ENCODE measurements at regions not wholly inside any gene's neighbourhood (a gene's known extent, or its start where the extent isn't known, plus 50 kb on each side); places are given as distances from the start of the nearest gene placed in this dataset.

- Mint-ChIP-seq H3K27me3 (no peaks in the 10 kb centered on the region), H3K36me3 (ENCODE audit: low read depth) (peaks cover 9% of the 10 kb centered on the region), H3K4me3 (no peak overlapping the region), H3K4me1 (no peaks in the 10 kb centered on the region), H3K27ac (no peak overlapping the region), H3K9me3 (ENCODE audit: low read depth) (peaks cover 23% of the 10 kb centered on the region)
- ChIA-PET CTCF (interaction anchor here (2.0 kb wide), 1 partner anchor 177 kb away, joined by 8 read pairs; no protein-coding TSS in a partner anchor), POLR2A (no interaction called here)
- ATAC-seq (no peak), DNase-seq (no peak)
- intact Hi-C loops (cut with DNase I, micrococcal nuclease) = no loop called here
Measured at GRCh38 chr9:96040591-96041461, 165.3 kb downstream of the ERCC6L2 start.

- Mint-ChIP-seq H3K4me1 (no peaks in the 10 kb centered on the region), H3K36me3 (ENCODE audit: low read depth) (peaks cover 9% of the 10 kb centered on the region), H3K27me3 (no peaks in the 10 kb centered on the region), H3K4me3 (no peak overlapping the region), H3K27ac (no peak overlapping the region), H3K9me3 (ENCODE audit: low read depth) (peaks cover 23% of the 10 kb centered on the region)
- intact Hi-C loops (cut with DNase I, micrococcal nuclease) = no loop called here
- ATAC-seq = no peak
- no peak for DNase-seq
- POLR2A ChIA-PET = no interaction called here
- CTCF ChIA-PET = no interaction called here
Measured at GRCh38 chr9:96038914-96039313, 163.4 kb downstream of the ERCC6L2 start.

GRCh38 chr9:96038271-96038670, 162.8 kb downstream of the ERCC6L2 start:
- ATAC-seq (no peak), DNase-seq (no peak)
- Mint-ChIP-seq H3K27ac (no peak overlapping the region), H3K4me1 (no peaks in the 10 kb centered on the region), H3K36me3 (ENCODE audit: low read depth) (peaks cover 9% of the 10 kb centered on the region), H3K4me3 (no peak overlapping the region), H3K9me3 (ENCODE audit: low read depth) (peaks cover 23% of the 10 kb centered on the region), H3K27me3 (no peaks in the 10 kb centered on the region)
- CTCF ChIA-PET = no interaction called here
- intact Hi-C loops (cut with DNase I, micrococcal nuclease) = no loop called here
- POLR2A ChIA-PET = no interaction called here

GRCh38 chr9:96034553-96035122, 159.1 kb downstream of the ERCC6L2 start:
- Mint-ChIP-seq H3K27me3 (peaks cover under 1% of the 10 kb centered on the region), H3K4me1 (no peaks in the 10 kb centered on the region), H3K36me3 (ENCODE audit: low read depth) (peaks cover 9% of the 10 kb centered on the region), H3K4me3 (no peak overlapping the region), H3K27ac (no peak overlapping the region), H3K9me3 (ENCODE audit: low read depth) (peaks cover 23% of the 10 kb centered on the region)
- DNase-seq = no peak
- POLR2A ChIA-PET = no interaction called here
- intact Hi-C loops (cut with DNase I, micrococcal nuclease) = no loop called here
- CTCF ChIA-PET = no interaction called here
- ATAC-seq = no peak

- Mint-ChIP-seq H3K36me3 (ENCODE audit: low read depth) (peaks cover 6% of the 10 kb centered on the region), H3K27me3 (peaks cover 4% of the 10 kb centered on the region), H3K4me1 (no peaks in the 10 kb centered on the region), H3K27ac (no peak overlapping the region), H3K4me3 (no peak overlapping the region), H3K9me3 (ENCODE audit: low read depth) (peaks cover 19% of the 10 kb centered on the region)
- DNase-seq = no peak
- no peak for ATAC-seq
- intact Hi-C loops (cut with DNase I, micrococcal nuclease) = no loop called here
- ChIA-PET POLR2A (no interaction called here), CTCF (no interaction called here)
Measured at GRCh38 chr9:96033896-96034295, 158.4 kb downstream of the ERCC6L2 start.

GRCh38 chr9:96031916-96032534, 156.5 kb downstream of the ERCC6L2 start:
- intact Hi-C loops (cut with DNase I, micrococcal nuclease) = no loop called here
- Mint-ChIP-seq H3K27ac (no peak overlapping the region), H3K9me3 (ENCODE audit: low read depth) (peaks cover 5% of the 10 kb centered on the region), H3K36me3 (ENCODE audit: low read depth) (no peaks in the 10 kb centered on the region), H3K4me1 (peaks cover 7% of the 10 kb centered on the region), H3K27me3 (peaks cover 19% of the 10 kb centered on the region), H3K4me3 (no peak overlapping the region)
- CTCF ChIA-PET = no interaction called here
- POLR2A ChIA-PET = no interaction called here
- no peak for ATAC-seq
- DNase-seq = no peak

- peaks cover 25% of the 10 kb centered on the region for H3K27me3 Mint-ChIP-seq
- no peak overlapping the region for H3K27ac Mint-ChIP-seq
- H3K4me3 Mint-ChIP-seq = no peak overlapping the region
- H3K9me3 Mint-ChIP-seq (ENCODE audit: low read depth) = peaks cover 5% of the 10 kb centered on the region
- no peaks in the 10 kb centered on the region for H3K36me3 Mint-ChIP-seq (ENCODE audit: low read depth)
- DNase-seq (no peak), ATAC-seq (no peak)
- ChIA-PET CTCF (no interaction called here), POLR2A (no interaction called here)
- intact Hi-C loops (cut with DNase I, micrococcal nuclease) = no loop called here
- H3K4me1 Mint-ChIP-seq = peaks cover 12% of the 10 kb centered on the region
Measured at GRCh38 chr9:96031366-96031824, 155.9 kb downstream of the ERCC6L2 start.

GRCh38 chr9:96029722-96030530, 154.4 kb downstream of the ERCC6L2 start:
- H3K4me3 Mint-ChIP-seq = no peak overlapping the region
- H3K9me3 Mint-ChIP-seq (ENCODE audit: low read depth) = no peaks in the 10 kb centered on the region
- ATAC-seq (no peak), DNase-seq (no peak)
- peaks cover 15% of the 10 kb centered on the region for H3K4me1 Mint-ChIP-seq
- intact Hi-C loops (cut with DNase I, micrococcal nuclease) = loop anchor here in 1 of 2 experiments (10.0 kb wide), 1 partner anchor 55 kb away; no protein-coding TSS in a partner anchor
- POLR2A ChIA-PET = interaction anchor here (0.7 kb wide), 1 partner anchor 20 kb away, joined by 5 read pairs; no protein-coding TSS in a partner anchor
- peaks cover 37% of the 10 kb centered on the region for H3K27me3 Mint-ChIP-seq
- H3K36me3 Mint-ChIP-seq (ENCODE audit: low read depth) = no peaks in the 10 kb centered on the region
- no peak overlapping the region for H3K27ac Mint-ChIP-seq
- CTCF ChIA-PET = interaction anchor here (0.6 to 0.7 kb wide), 2 partner anchors 251 to 840 kb away, joined by 3 read pairs; no protein-coding TSS in a partner anchor

GRCh38 chr9:96027251-96028131, 152.0 kb downstream of the ERCC6L2 start:
- H3K27me3 Mint-ChIP-seq = peaks cover 58% of the 10 kb centered on the region
- CTCF ChIA-PET = no interaction called here
- H3K4me3 Mint-ChIP-seq = peak overlapping the region; percentile 50
- DNase-seq (peak; percentile 28), ATAC-seq (peak; percentile 24)
- H3K27ac Mint-ChIP-seq = no peak overlapping the region
- no peaks in the 10 kb centered on the region for H3K9me3 Mint-ChIP-seq (ENCODE audit: low read depth)
- POLR2A ChIA-PET = no interaction called here
- no peaks in the 10 kb centered on the region for H3K36me3 Mint-ChIP-seq (ENCODE audit: low read depth)
- intact Hi-C loops (cut with DNase I, micrococcal nuclease) = loop anchor here in 1 of 2 experiments (10.0 kb wide), 1 partner anchor 57 kb away; no protein-coding TSS in a partner anchor
- peaks cover 23% of the 10 kb centered on the region for H3K4me1 Mint-ChIP-seq

- peaks cover 29% of the 10 kb centered on the region for H3K4me1 Mint-ChIP-seq
- POLR2A ChIA-PET = no interaction called here
- H3K27ac Mint-ChIP-seq = no peak overlapping the region
- ATAC-seq (peak; percentile 4), DNase-seq (no peak)
- intact Hi-C loops (cut with DNase I, micrococcal nuclease) = loop anchor here in 1 of 2 experiments (10.0 kb wide), 1 partner anchor 58 kb away; no protein-coding TSS in a partner anchor
- CTCF ChIA-PET = interaction anchor here (1.2 kb wide), 1 partner anchor 9 kb away, joined by 3 read pairs; no protein-coding TSS in a partner anchor
- H3K27me3 Mint-ChIP-seq = peaks cover 64% of the 10 kb centered on the region
- no peaks in the 10 kb centered on the region for H3K9me3 Mint-ChIP-seq (ENCODE audit: low read depth)
- no peak overlapping the region for H3K4me3 Mint-ChIP-seq
- H3K36me3 Mint-ChIP-seq (ENCODE audit: low read depth) = no peaks in the 10 kb centered on the region
Measured at GRCh38 chr9:96026655-96027213, 151.2 kb downstream of the ERCC6L2 start.
